HG02938 (cell line): ENCODE measurements at regions not wholly inside any gene's neighbourhood (a gene's known extent, or its start where the extent isn't known, plus 50 kb on each side); places are given as distances from the start of the nearest gene placed in this dataset.
"Not testable (repeated sequence)": the region's sequence is repeated elsewhere in the genome, so short reads cannot be mapped to it uniquely, and the experiment has no call there.

Source experiments
- ATAC-seq: cut with Tn5 transposase; IDR thresholded peaks from one replicate; pipeline ENCODE4 v1.9.1; 2021; ENCODE audit warnings: mild to moderate bottlenecking, moderate library complexity; ENCODE audit not compliant: unreplicated experiment

GRCh38 chr10:109418795-109419194 is 504.5 kb downstream of the XPNPEP1 start:
- no peak for ATAC-seq

- ATAC-seq, result no peak
Measured at GRCh38 chr10:109417803-109418202, 505.5 kb downstream of the XPNPEP1 start.

GRCh38 chr10:109412353-109412752 is 511.0 kb downstream of the XPNPEP1 start:
- no peak for ATAC-seq

- ATAC-seq, result no peak
Measured at GRCh38 chr10:109411917-109412316, 511.4 kb downstream of the XPNPEP1 start.

- no peak for ATAC-seq
Measured at GRCh38 chr10:109405338-109405737, 518.0 kb downstream of the XPNPEP1 start.

GRCh38 chr10:109403551-109403950 is 519.8 kb downstream of the XPNPEP1 start:
- ATAC-seq, result no peak

GRCh38 chr10:109393425-109393824 is 529.9 kb downstream of the XPNPEP1 start:
- ATAC-seq, result no peak

- ATAC-seq, result no peak
Measured at GRCh38 chr10:109386921-109387320, 536.4 kb downstream of the XPNPEP1 start.

GRCh38 chr10:109386101-109386500 is 537.2 kb downstream of the XPNPEP1 start:
- no peak for ATAC-seq

- ATAC-seq, result no peak
Measured at GRCh38 chr10:109379186-109379585, 544.1 kb downstream of the XPNPEP1 start.

- no peak for ATAC-seq
Measured at GRCh38 chr10:109374215-109374614, 549.1 kb downstream of the XPNPEP1 start.

- ATAC-seq, result no peak
Measured at GRCh38 chr10:109359316-109359715, 564.0 kb downstream of the XPNPEP1 start.

GRCh38 chr10:109358325-109358724 is 565.0 kb downstream of the XPNPEP1 start:
- no peak for ATAC-seq

- ATAC-seq, result no peak
Measured at GRCh38 chr10:109348324-109348723, 575.0 kb downstream of the XPNPEP1 start.

- ATAC-seq, result no peak
Measured at GRCh38 chr10:109343293-109343692, 580.0 kb downstream of the XPNPEP1 start.

- no peak for ATAC-seq
Measured at GRCh38 chr10:109341986-109342385, 581.3 kb downstream of the XPNPEP1 start.

GRCh38 chr10:109328001-109328400 is 595.3 kb downstream of the XPNPEP1 start:
- no peak for ATAC-seq

GRCh38 chr10:109327266-109327665 is 596.0 kb downstream of the XPNPEP1 start:
- ATAC-seq, result no peak

GRCh38 chr10:109324721-109325120 is 598.6 kb downstream of the XPNPEP1 start:
- ATAC-seq, result no peak

GRCh38 chr10:109317746-109318366 is 605.5 kb downstream of the XPNPEP1 start:
- ATAC-seq, result no peak

- ATAC-seq, result not testable (repeated sequence)
Measured at GRCh38 chr10:109314016-109314415, 609.3 kb downstream of the XPNPEP1 start.

GRCh38 chr10:109312555-109312954 is 610.8 kb downstream of the XPNPEP1 start:
- not testable (repeated sequence) for ATAC-seq

- ATAC-seq, result no peak
Measured at GRCh38 chr10:109308971-109309370, 614.3 kb downstream of the XPNPEP1 start.
